ENCODE measurements at regions not wholly inside any gene's neighbourhood (a gene's known extent, or its start where the extent isn't known, plus 50 kb on each side); places are given as distances from the start of the nearest gene placed in this dataset.

DNA sequence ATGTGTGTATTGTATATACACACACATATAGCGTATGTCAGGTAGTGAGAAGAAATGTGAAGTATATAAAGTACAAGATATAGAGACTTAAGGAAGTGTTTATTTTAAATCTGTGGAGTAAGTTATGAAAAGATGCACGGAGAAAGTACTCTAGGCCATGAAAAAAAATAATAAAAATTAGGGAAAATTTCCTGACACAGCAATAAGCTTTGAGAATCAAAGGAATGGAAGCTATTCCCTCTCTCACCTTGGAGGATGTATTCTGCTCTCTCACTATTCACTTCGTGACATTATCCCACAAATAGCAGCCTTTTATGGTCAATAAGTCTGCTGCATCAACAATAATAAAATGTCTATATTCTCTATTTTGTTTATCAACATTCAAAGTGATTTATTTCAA lies 700.4 kb upstream of the RGS18 start:
- TF ChIP-seq EZH2 (IDR thresholded peaks at IDR 0.05; ENCODE audit: borderline replicate concordance) (no peak), EZH2phosphoT487 (IDR thresholded peaks at IDR 0.05; ENCODE audit: low read depth, severe bottlenecking, unreplicated experiment) (no peak)
- TF ChIP-seq, protein P1, sequence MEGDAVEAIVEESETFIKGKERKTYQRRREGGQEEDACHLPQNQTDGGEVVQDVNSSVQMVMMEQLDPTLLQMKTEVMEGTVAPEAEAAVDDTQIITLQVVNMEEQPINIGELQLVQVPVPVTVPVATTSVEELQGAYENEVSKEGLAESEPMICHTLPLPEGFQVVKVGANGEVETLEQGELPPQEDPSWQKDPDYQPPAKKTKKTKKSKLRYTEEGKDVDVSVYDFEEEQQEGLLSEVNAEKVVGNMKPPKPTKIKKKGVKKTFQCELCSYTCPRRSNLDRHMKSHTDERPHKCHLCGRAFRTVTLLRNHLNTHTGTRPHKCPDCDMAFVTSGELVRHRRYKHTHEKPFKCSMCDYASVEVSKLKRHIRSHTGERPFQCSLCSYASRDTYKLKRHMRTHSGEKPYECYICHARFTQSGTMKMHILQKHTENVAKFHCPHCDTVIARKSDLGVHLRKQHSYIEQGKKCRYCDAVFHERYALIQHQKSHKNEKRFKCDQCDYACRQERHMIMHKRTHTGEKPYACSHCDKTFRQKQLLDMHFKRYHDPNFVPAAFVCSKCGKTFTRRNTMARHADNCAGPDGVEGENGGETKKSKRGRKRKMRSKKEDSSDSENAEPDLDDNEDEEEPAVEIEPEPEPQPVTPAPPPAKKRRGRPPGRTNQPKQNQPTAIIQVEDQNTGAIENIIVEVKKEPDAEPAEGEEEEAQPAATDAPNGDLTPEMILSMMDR (IDR thresholded peaks at IDR 0.05; ENCODE audit: poor library complexity), result no peak
